ENCODE measurements at regions not wholly inside any gene's neighbourhood (a gene's known extent, or its start where the extent isn't known, plus 50 kb on each side); places are given as distances from the start of the nearest gene placed in this dataset.

GRCh38 chr2:234764372-234764771 lies 187.4 kb upstream of the SH3BP4 start:
- DNase-seq (ENCODE audit: low read depth): no peak

- no peak for DNase-seq (ENCODE audit: low read depth)
Observed at GRCh38 chr2:234763002-234763873, 188.6 kb upstream of the SH3BP4 start.

- no peak for DNase-seq (ENCODE audit: low read depth)
Observed at GRCh38 chr2:234761910-234762309, 189.9 kb upstream of the SH3BP4 start.

- no peak for DNase-seq (ENCODE audit: low read depth)
Observed at GRCh38 chr2:234754126-234754525, 197.7 kb upstream of the SH3BP4 start.

GRCh38 chr2:234753701-234754100 lies 198.1 kb upstream of the SH3BP4 start:
- DNase-seq (ENCODE audit: low read depth): no peak

GRCh38 chr2:234752966-234753365 lies 198.9 kb upstream of the SH3BP4 start:
- no peak for DNase-seq (ENCODE audit: low read depth)

GRCh38 chr2:234751275-234751973 lies 200.4 kb upstream of the SH3BP4 start:
- no peak for DNase-seq (ENCODE audit: low read depth)

- DNase-seq (ENCODE audit: low read depth): no peak
Observed at GRCh38 chr2:234747833-234748559, 203.8 kb upstream of the SH3BP4 start.

- no peak for DNase-seq (ENCODE audit: low read depth)
Observed at GRCh38 chr2:234747032-234747431, 204.8 kb upstream of the SH3BP4 start.

DNA sequence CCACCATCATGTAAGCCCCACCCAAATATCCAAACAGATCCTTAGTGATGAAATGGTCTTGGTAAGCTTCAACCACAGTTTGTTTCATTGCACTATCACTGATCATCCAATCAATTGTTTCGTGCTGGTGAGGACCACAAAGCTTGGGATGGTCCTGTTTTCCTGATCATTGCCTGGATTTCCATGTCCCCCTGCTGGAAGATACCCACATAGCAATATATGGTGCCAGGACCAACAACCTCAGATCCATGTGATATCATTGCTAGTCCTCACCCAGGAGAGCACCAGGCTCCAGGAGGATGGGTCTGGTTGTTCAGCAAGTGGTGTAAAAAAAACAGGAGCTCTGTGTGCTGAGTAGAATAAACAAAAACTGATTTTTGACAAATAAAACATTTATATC lies 206.5 kb upstream of the SH3BP4 start:
- no peak for DNase-seq (ENCODE audit: low read depth)

DNA sequence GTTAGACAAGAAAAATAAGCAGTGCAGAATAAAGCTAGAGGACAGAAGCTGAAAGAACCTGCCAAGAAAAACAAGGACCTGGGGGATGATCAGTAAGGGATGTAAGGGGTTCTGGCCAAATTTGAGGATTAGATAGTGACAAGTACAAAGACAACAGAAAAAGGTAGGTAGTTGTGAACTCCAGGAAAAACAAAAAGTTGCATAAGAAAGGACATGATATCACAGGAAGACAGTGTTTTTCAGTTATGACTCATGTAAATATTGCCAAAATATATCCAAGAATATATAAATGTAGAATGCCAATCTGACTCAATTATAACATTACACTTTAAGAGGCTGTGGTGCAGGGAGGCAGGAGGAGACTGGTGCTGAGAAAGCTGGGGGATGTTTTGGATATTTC lies 209.8 kb upstream of the SH3BP4 start:
- DNase-seq (ENCODE audit: low read depth): no peak

GRCh38 chr2:234739061-234739460 lies 212.8 kb upstream of the SH3BP4 start:
- DNase-seq (ENCODE audit: low read depth): no peak

DNA sequence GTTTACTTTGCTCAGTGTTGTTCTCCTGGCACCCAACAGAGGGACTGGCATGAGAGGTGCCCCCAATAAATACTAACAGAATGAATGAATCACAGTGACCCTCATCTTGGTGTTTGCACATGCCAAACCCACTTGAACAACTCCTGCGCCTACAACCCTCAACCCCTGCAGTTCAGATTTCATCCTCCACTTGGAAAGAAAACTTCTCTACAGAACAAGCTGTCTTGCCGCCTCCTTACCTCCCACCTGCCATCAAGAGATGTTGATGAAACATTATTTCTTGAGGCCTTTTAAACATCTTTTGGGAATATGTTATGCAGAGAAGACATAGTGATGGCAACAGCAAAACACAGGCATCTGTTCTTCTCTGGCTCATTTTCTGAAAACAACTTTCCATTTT lies 216.0 kb upstream of the SH3BP4 start:
- no peak for DNase-seq (ENCODE audit: low read depth)

DNA sequence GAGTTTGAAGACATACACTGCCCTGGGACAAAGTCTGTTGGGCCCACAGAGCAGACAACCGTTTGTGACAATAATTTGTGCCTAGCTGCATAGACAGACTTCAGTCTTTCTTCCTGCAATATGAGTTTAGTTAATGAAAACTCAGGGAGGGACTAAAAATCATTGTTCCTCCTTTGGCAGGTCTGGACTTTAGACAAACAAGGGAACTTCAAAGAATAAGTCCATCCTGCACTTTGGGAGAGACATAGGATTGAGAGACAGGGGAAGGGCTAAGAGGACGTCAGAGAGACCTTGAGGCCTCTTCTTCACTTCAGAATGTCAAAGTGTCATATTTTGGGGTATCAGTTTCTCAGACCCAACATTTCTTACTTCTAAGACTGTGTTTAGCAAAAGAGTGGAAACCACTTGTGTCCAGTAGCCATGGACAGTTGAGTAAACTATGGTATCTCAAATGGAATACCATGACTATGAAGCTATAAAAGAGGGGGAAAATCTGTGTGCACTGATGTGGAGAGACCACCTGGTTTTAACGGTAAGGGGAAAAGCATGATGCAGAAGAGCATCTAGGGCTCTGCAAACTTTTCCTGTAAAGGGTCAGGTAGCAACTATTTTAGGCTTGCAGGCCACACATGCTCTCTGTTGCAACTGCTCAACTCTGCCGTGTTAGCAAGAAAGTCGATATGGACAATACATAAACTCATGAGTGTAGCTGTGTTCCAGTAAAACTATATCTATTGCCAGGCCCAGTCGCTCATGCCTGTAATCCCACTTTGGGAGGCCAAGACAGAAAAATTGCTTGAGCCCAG lies 217.8 kb upstream of the SH3BP4 start:
- DNase-seq (ENCODE audit: low read depth): no peak

DNA sequence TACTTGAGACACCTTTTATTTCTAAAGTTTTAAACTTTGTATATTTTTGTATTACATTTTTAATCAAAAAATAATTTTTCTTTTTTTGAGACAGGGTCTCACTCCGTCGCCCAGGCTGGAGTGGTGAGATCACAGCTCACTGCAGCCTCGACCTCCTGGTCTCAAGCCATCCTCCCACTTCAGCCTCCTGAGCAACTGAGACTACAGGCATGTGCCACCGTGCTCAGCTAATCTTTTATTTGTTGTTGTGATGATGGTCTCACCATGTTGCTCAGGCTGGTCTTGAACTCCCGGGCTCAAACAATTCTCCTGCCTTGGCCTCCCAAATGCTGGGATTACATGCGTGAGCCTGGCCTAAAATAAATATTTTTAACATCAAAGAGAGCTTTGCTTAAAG lies 218.7 kb upstream of the SH3BP4 start:
- no peak for DNase-seq (ENCODE audit: low read depth)

GRCh38 chr2:234732404-234733092 lies 219.3 kb upstream of the SH3BP4 start:
- DNase-seq (ENCODE audit: low read depth): no peak

DNA sequence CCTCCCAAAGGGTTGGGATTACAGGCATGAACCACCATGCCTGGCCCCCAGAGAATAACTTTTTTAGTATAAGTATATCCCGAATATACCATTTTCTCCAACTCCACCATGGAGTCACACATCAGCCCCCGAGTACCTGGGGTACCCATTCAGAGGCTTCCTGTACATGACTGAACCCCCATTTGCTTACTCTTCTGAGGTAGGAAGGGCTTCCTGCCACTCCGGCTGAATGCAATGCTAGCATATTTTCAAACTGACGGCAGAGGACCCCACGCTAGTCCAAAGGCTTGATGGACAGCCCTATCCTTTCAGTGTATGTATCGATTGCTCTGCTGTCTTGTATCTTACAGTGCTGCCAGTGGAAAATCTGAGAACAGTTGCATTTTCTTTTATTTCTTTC lies 220.6 kb upstream of the SH3BP4 start:
- no peak for DNase-seq (ENCODE audit: low read depth)

- DNase-seq (ENCODE audit: low read depth): no peak
Observed at GRCh38 chr2:234730066-234730640, 221.7 kb upstream of the SH3BP4 start.

- DNase-seq (ENCODE audit: low read depth): no peak
Observed at GRCh38 chr2:234725528-234726264, 226.1 kb upstream of the SH3BP4 start.

DNA sequence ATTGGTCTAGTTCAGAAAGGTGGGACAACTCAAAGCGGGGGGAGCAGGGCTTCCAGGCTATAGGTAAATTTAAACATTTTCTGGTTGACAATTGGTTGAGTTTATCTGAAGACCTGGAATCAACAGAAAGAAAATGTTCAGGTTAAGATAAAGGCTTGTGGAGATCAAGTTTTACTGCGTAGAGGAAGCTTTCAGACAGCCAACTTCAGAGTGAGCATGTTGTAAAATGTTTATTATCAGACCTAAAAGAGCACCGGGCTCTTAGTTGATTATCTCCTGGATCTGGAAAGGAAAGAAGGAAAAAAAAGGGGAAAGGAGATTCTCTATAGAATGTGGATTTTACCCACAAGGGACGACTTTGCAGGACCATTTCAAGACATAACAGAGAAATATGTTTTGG lies 227.0 kb upstream of the SH3BP4 start:
- no peak for DNase-seq (ENCODE audit: low read depth)
